ENCODE measurements at regions not wholly inside any gene's neighbourhood (a gene's known extent, or its start where the extent isn't known, plus 50 kb on each side); places are given as distances from the start of the nearest gene placed in this dataset.

- Histone ChIP-seq H3K79me2 (ENCODE audit: control insufficient read depth, insufficient read depth, low read length) (no peaks in the 10 kb centered on the region), H3K4me1 (ENCODE audit: control insufficient read depth, insufficient read depth, low read length) (no peaks in the 10 kb centered on the region), H3K27ac (ENCODE audit: control insufficient read depth, insufficient read depth) (no peak overlapping the region), H2AFZ (ENCODE audit: control insufficient read depth, low read depth, low read length) (no peak overlapping the region), H3K27me3 (replicated peaks in 1 of 2; ENCODE audit: control insufficient read depth in 2 of 2, insufficient read depth in 2 of 2, low read length in 1 of 2) (no peaks in the 10 kb centered on the region), H3K9ac (ENCODE audit: control insufficient read depth, insufficient read depth, low read length) (no peak overlapping the region), H3K4me2 (ENCODE audit: control insufficient read depth, insufficient read depth) (no peak overlapping the region), H3K9me3 (replicated peaks; ENCODE audit: control insufficient read depth, insufficient read depth, low read length) (no peaks in the 10 kb centered on the region), H3K36me3 (ENCODE audit: control insufficient read depth in 2 of 2, insufficient read depth in 2 of 2, low read length in 1 of 2) (no peaks in the 10 kb centered on the region), H4K20me1 (ENCODE audit: control insufficient read depth, insufficient read depth) (no peaks in the 10 kb centered on the region), H3K4me3 (no peak overlapping the region)
- intact Hi-C loops (cut with micrococcal nuclease; ENCODE audit: unreplicated experiment): no loop called here
- ChIA-PET POLR2A (no interaction called here), SMC1A (ENCODE audit: uncharacterized antibody, unreplicated experiment) (no interaction called here), RAD21 (ENCODE audit: unreplicated experiment) (no interaction called here), CTCF (no interaction called here)
- WGBS (ENCODE audit: insufficient coverage, insufficient replicate concordance, low lambda C conversion rate, missing lambda C conversion rate): 5% methylated on average over 1 of the region's 1 CpG
- DNase-seq (ENCODE audit: low read depth, low spot score): no peak
- TF ChIP-seq HSF1 (IDR thresholded peaks at IDR 0.05; ENCODE audit: low read depth, low read length): no peak
- no peak for ATAC-seq
- FAIRE-seq: no peak
- BruUV-seq (replicated peaks): no TSS peak
- in situ Hi-C loops (cut with MboI): no loop called here
These were observed 790.4 kb downstream of the DIAPH3 start for GRCh38 chr13:59373341-59373740.

GRCh38 chr13:59374691-59375090 is 789.0 kb downstream of the DIAPH3 start:
- ChIA-PET RAD21 (ENCODE audit: unreplicated experiment) (no interaction called here), SMC1A (ENCODE audit: uncharacterized antibody, unreplicated experiment) (interaction anchor here (1.4 kb wide), 1 partner anchor 17 kb away, joined by 7 read pairs; no protein-coding TSS in a partner anchor), CTCF (interaction anchor here (0.8 kb wide), 1 partner anchor 17 kb away, joined by 3 read pairs; no protein-coding TSS in a partner anchor), POLR2A (no interaction called here)
- Histone ChIP-seq H3K4me3 (no peak overlapping the region), H3K27ac (ENCODE audit: control insufficient read depth, insufficient read depth) (no peak overlapping the region), H3K9ac (ENCODE audit: control insufficient read depth, insufficient read depth, low read length) (no peak overlapping the region), H3K9me3 (replicated peaks; ENCODE audit: control insufficient read depth, insufficient read depth, low read length) (no peaks in the 10 kb centered on the region), H2AFZ (ENCODE audit: control insufficient read depth, low read depth, low read length) (no peak overlapping the region), H4K20me1 (ENCODE audit: control insufficient read depth, insufficient read depth) (no peaks in the 10 kb centered on the region), H3K36me3 (ENCODE audit: control insufficient read depth in 2 of 2, insufficient read depth in 2 of 2, low read length in 1 of 2) (no peaks in the 10 kb centered on the region), H3K79me2 (ENCODE audit: control insufficient read depth, insufficient read depth, low read length) (no peaks in the 10 kb centered on the region), H3K4me2 (ENCODE audit: control insufficient read depth, insufficient read depth) (no peak overlapping the region), H3K27me3 (replicated peaks in 1 of 2; ENCODE audit: control insufficient read depth in 2 of 2, insufficient read depth in 2 of 2, low read length in 1 of 2) (no peaks in the 10 kb centered on the region), H3K4me1 (ENCODE audit: control insufficient read depth, insufficient read depth, low read length) (no peaks in the 10 kb centered on the region)
- no peak for FAIRE-seq
- intact Hi-C loops (cut with micrococcal nuclease; ENCODE audit: unreplicated experiment): no loop called here
- 0% methylated on average over 3 of the region's 3 CpGs for WGBS (ENCODE audit: insufficient coverage, insufficient replicate concordance, low lambda C conversion rate, missing lambda C conversion rate)
- BruUV-seq (replicated peaks): no TSS peak
- in situ Hi-C loops (cut with MboI): no loop called here
- no peak for ATAC-seq
- DNase-seq (ENCODE audit: low read depth, low spot score): no peak
- no peak for TF ChIP-seq RAD21 (IDR thresholded peaks at IDR 0.05; ENCODE audit: insufficient read depth, low read depth, low read length)
- TF ChIP-seq USF2 (IDR thresholded peaks at IDR 0.05; ENCODE audit: borderline replicate concordance, low read depth, low read length): no peak
- no peak for TF ChIP-seq RELA (IDR thresholded peaks at IDR 0.05; ENCODE audit: borderline replicate concordance, partially characterized antibody)
- TF ChIP-seq SMC3 (IDR thresholded peaks at IDR 0.05; ENCODE audit: borderline replicate concordance, low read length): no peak
- TF ChIP-seq MXI1 (IDR thresholded peaks at IDR 0.05; ENCODE audit: low read depth, low read length): no peak
- TF ChIP-seq ZBTB40 (IDR thresholded peaks at IDR 0.05; ENCODE audit: borderline replicate concordance): no peak
- no peak for TF ChIP-seq RBBP5 (conservative IDR thresholded peaks at IDR 0.05)
- TF ChIP-seq IRF4 (IDR thresholded peaks at IDR 0.05; ENCODE audit: low read depth, low read length): no peak
- no peak for TF ChIP-seq HDAC6 (IDR thresholded peaks at IDR 0.05; ENCODE audit: unreplicated experiment)
- TF ChIP-seq ASH2L (IDR thresholded peaks at IDR 0.05; ENCODE audit: borderline replicate concordance, low read depth): no peak
- TF ChIP-seq MYB (IDR thresholded peaks at IDR 0.05; ENCODE audit: borderline replicate concordance, low read depth, low read length): no peak
